Testis (tissue), 2 donors: ENCODE measurements at regions not wholly inside any gene's neighbourhood (a gene's known extent, or its start where the extent isn't known, plus 50 kb on each side); places are given as distances from the start of the nearest gene placed in this dataset.
"Not testable (repeated sequence)": the region's sequence is repeated elsewhere in the genome, so short reads cannot be mapped to it uniquely, and the experiment has no call there.

Experiments used
- DNase-seq: peaks from one replicate; pipeline ENCODE4 v3.0.0-alpha.2; 2019
- H3K27ac ChIP-seq, 2 donors: fragments of 200-600 bp; sonication (generic); one replicate each; pipeline ENCODE4 v1.5.1; 2019
- H3K27me3 ChIP-seq: fragments of 200-600 bp; sonication (generic); one replicate; pipeline ENCODE4 v1.5.1; 2019
- H3K36me3 ChIP-seq: fragments of 200-600 bp; sonication (generic); one replicate; pipeline ENCODE4 v1.5.1; 2017; ENCODE audit warnings: low read depth; ENCODE audit errors: missing control alignments
- H3K4me1 ChIP-seq: fragments of 200-600 bp; sonication (generic); one replicate; pipeline ENCODE4 v1.5.1; 2019
- H3K4me3 ChIP-seq, 2 donors: fragments of 200-600 bp; sonication (generic); one replicate each; pipeline ENCODE4 v1.5.1; 2017 to 2019
- H3K9me3 ChIP-seq: fragments of 200-600 bp; sonication (generic); one replicate; pipeline ENCODE4 v1.5.1; 2017
- CTCF ChIP-seq, 3 experiments: fragments of 450-650 bp in 2 of 3; fragments of 200-600 bp in 1 of 3; sonication (generic) in 1 of 3; IDR thresholded peaks; one replicate each; pipeline ENCODE4 v1.5.1; 2016 to 2019; ENCODE audit warnings: antibody characterized with exemption in 3 of 3, mild to moderate bottlenecking in 2 of 3, moderate library complexity in 1 of 3
- POLR2A ChIP-seq: fragments of 450-650 bp; IDR thresholded peaks from one replicate; pipeline ENCODE4 v1.6.1; 2017; ENCODE audit warnings: antibody characterized with exemption, mild to moderate bottlenecking, moderate library complexity
- WGBS, 2 donors: methylation state at CpG; one replicate each; pipeline ENCODE4 v1.1.5; 2018; 5-methylcytosine and 5-hydroxymethylcytosine counted together
- intact Hi-C: fragments of 100-400 bp; cut with DNase I; formaldehyde crosslinking; loops from one replicate; pipeline ENCODE4 v1.15.1; 2023; ENCODE audit warnings: low total_unique reads

- H3K4me3 ChIP-seq: no peak overlapping the region
- no peaks in the 10 kb centered on the region for H3K4me1 ChIP-seq
- intact Hi-C loops: no loop called here
- TF ChIP-seq CTCF (IDR thresholded peaks at IDR 0.05) (no peak), POLR2A (no peak)
- no peaks in the 10 kb centered on the region for H3K36me3 ChIP-seq
- no peak for DNase-seq
- no peaks in the 10 kb centered on the region for H3K9me3 ChIP-seq
- H3K27me3 ChIP-seq: no peaks in the 10 kb centered on the region
- no peak overlapping the region for H3K27ac ChIP-seq
- 62 to 65% methylated on average over 4 of the region's 4 CpGs for WGBS, 2 donors
Observed at GRCh38 chr14:96718407-96718806, 78.8 kb upstream of the VRK1 start.

- H3K36me3 ChIP-seq, H3K27me3 ChIP-seq, H3K4me1 ChIP-seq, DNase-seq, intact Hi-C loops, H3K27ac ChIP-seq, H3K9me3 ChIP-seq, H3K4me3 ChIP-seq: not testable (repeated sequence)
- WGBS, 2 donors: 76 to 79% methylated on average over 6 of the region's 6 CpGs
Observed at GRCh38 chr14:96720702-96721101, 76.5 kb upstream of the VRK1 start.

GRCh38 chr14:96722736-96723135 is 74.4 kb upstream of the VRK1 start:
- no peaks in the 10 kb centered on the region for H3K9me3 ChIP-seq
- TF ChIP-seq POLR2A (no peak), CTCF (IDR thresholded peaks at IDR 0.05) (no peak)
- H3K4me1 ChIP-seq: no peaks in the 10 kb centered on the region
- DNase-seq: no peak
- H3K27me3 ChIP-seq: no peaks in the 10 kb centered on the region
- H3K4me3 ChIP-seq: no peak overlapping the region
- whole genome bisulfite sequencing, 2 donors: 75 to 82% methylated on average over 6 of the region's 6 CpGs
- intact Hi-C loops: no loop called here
- H3K27ac ChIP-seq: no peak overlapping the region
- H3K36me3 ChIP-seq: no peaks in the 10 kb centered on the region

- H3K27ac ChIP-seq: no peak overlapping the region
Observed at GRCh38 chr14:96723946-96724345, 73.2 kb upstream of the VRK1 start.

GRCh38 chr14:96725232-96725631 is 72.0 kb upstream of the VRK1 start:
- 88 to 92% methylated on average over 8 of the region's 8 CpGs for WGBS, 2 donors
- no peak for DNase-seq
- TF ChIP-seq POLR2A (no peak), CTCF (IDR thresholded peaks at IDR 0.05) (no peak)
- H3K27ac ChIP-seq: no peak overlapping the region
- no peaks in the 10 kb centered on the region for H3K36me3 ChIP-seq
- no peaks in the 10 kb centered on the region for H3K9me3 ChIP-seq
- H3K4me3 ChIP-seq: no peak overlapping the region
- H3K27me3 ChIP-seq: no peaks in the 10 kb centered on the region
- intact Hi-C loops: no loop called here
- no peaks in the 10 kb centered on the region for H3K4me1 ChIP-seq

More at GRCh38 chr14:96723946-96724345, 73.2 kb upstream of the VRK1 start:
- no peaks in the 10 kb centered on the region for H3K4me1 ChIP-seq
- H3K9me3 ChIP-seq: no peaks in the 10 kb centered on the region
- 92% methylated on average over 4 to 10 of the region's 10 CpGs for WGBS, 2 donors
- intact Hi-C loops: no loop called here
- H3K27me3 ChIP-seq: no peaks in the 10 kb centered on the region
- TF ChIP-seq POLR2A (no peak), CTCF (IDR thresholded peaks at IDR 0.05) (no peak)
- no peaks in the 10 kb centered on the region for H3K36me3 ChIP-seq
- no peak overlapping the region for H3K4me3 ChIP-seq
- DNase-seq: no peak
